ENCODE measurements at regions not wholly inside any gene's neighbourhood (a gene's known extent, or its start where the extent isn't known, plus 50 kb on each side); places are given as distances from the start of the nearest gene placed in this dataset.

GRCh38 chr10:33800545-33800944, 466.1 kb upstream of the NRP1 start:
- H3K27me3 ChIP-seq (replicated peaks; ENCODE audit: insufficient read depth, low read depth, low read length, poor library complexity), result no peaks in the 10 kb centered on the region
- TF ChIP-seq CTCF (conservative IDR thresholded peaks at IDR 0.05; ENCODE audit: low read depth, low read length) (no peak), EZH2 (IDR thresholded peaks at IDR 0.05; ENCODE audit: borderline replicate concordance, low read depth, low read length, poor library complexity, severe bottlenecking) (no peak)
- H3K9me3 ChIP-seq (ENCODE audit: low read depth, low read length, poor library complexity, severe bottlenecking), result no peaks in the 10 kb centered on the region
- ChIA-PET CTCF (no interaction called here), POLR2A (ENCODE audit: low non-redundant PET) (no interaction called here)
- no peaks in the 10 kb centered on the region for H3K4me1 ChIP-seq (ENCODE audit: insufficient read depth, low read length, poor library complexity, severe bottlenecking)
- no peaks in the 10 kb centered on the region for H3K36me3 ChIP-seq (ENCODE audit: insufficient read depth, low read length, poor library complexity, severe bottlenecking)
- intact Hi-C loops (cut with micrococcal nuclease; ENCODE audit: unreplicated experiment), result no loop called here
- BruUV-seq (replicated peaks), result no TSS peak
- H3K27ac ChIP-seq (ENCODE audit: low read depth, low read length, poor library complexity, severe bottlenecking), result no peak overlapping the region
- H3K4me3 ChIP-seq (ENCODE audit: low read depth, low read length, poor library complexity, severe bottlenecking), result no peak overlapping the region
- no peak for DNase-seq (ENCODE audit: low spot score)

GRCh38 chr10:33799944-33800323, 465.5 kb upstream of the NRP1 start:
- H3K4me1 ChIP-seq (ENCODE audit: insufficient read depth, low read length, poor library complexity, severe bottlenecking), result no peaks in the 10 kb centered on the region
- intact Hi-C loops (cut with micrococcal nuclease; ENCODE audit: unreplicated experiment), result no loop called here
- ChIA-PET POLR2A (ENCODE audit: low non-redundant PET) (no interaction called here), CTCF (no interaction called here)
- H3K9me3 ChIP-seq (ENCODE audit: low read depth, low read length, poor library complexity, severe bottlenecking), result no peaks in the 10 kb centered on the region
- H3K4me3 ChIP-seq (ENCODE audit: low read depth, low read length, poor library complexity, severe bottlenecking), result no peak overlapping the region
- H3K27me3 ChIP-seq (replicated peaks; ENCODE audit: insufficient read depth, low read depth, low read length, poor library complexity), result no peaks in the 10 kb centered on the region
- H3K36me3 ChIP-seq (ENCODE audit: insufficient read depth, low read length, poor library complexity, severe bottlenecking), result no peaks in the 10 kb centered on the region
- DNase-seq (ENCODE audit: low spot score), result no peak
- no peak overlapping the region for H3K27ac ChIP-seq (ENCODE audit: low read depth, low read length, poor library complexity, severe bottlenecking)
- no peak for TF ChIP-seq CTCF (conservative IDR thresholded peaks at IDR 0.05; ENCODE audit: low read depth, low read length)
- BruUV-seq (replicated peaks), result no TSS peak

- Histone ChIP-seq H3K36me3 (ENCODE audit: insufficient read depth, low read length, poor library complexity, severe bottlenecking) (no peaks in the 10 kb centered on the region), H3K9me3 (ENCODE audit: low read depth, low read length, poor library complexity, severe bottlenecking) (no peaks in the 10 kb centered on the region), H3K27ac (ENCODE audit: low read depth, low read length, poor library complexity, severe bottlenecking) (no peak overlapping the region), H3K4me3 (ENCODE audit: low read depth, low read length, poor library complexity, severe bottlenecking) (no peak overlapping the region), H3K4me1 (ENCODE audit: insufficient read depth, low read length, poor library complexity, severe bottlenecking) (no peaks in the 10 kb centered on the region), H3K27me3 (replicated peaks; ENCODE audit: insufficient read depth, low read depth, low read length, poor library complexity) (no peaks in the 10 kb centered on the region)
- intact Hi-C loops (cut with micrococcal nuclease; ENCODE audit: unreplicated experiment), result no loop called here
- TF ChIP-seq CTCF (conservative IDR thresholded peaks at IDR 0.05; ENCODE audit: low read depth, low read length), result no peak
- ChIA-PET CTCF (no interaction called here), POLR2A (ENCODE audit: low non-redundant PET) (no interaction called here)
- DNase-seq (ENCODE audit: low spot score), result no peak
- BruUV-seq (replicated peaks), result no TSS peak
Observed at GRCh38 chr10:33799281-33799943, 464.9 kb upstream of the NRP1 start.
